BJ (cell line): ENCODE measurements at regions not wholly inside any gene's neighbourhood (a gene's known extent, or its start where the extent isn't known, plus 50 kb on each side); places are given as distances from the start of the nearest gene placed in this dataset.

Experiments
- CTCF ChIA-PET: fragments of 350-600 bp; formaldehyde crosslinking; extraction: SDS; loops from one replicate; lab custom pipeline; 2021; ENCODE audit warnings: antibody characterized with exemption, inconsistent platforms; lab: Yijun Ruan, JAX
- POLR2A ChIA-PET: fragments of 300-600 bp; sonication (Branson Sonifier 250); formaldehyde crosslinking; extraction: SDS; loops from one replicate; lab custom pipeline; 2021; ENCODE audit warnings: antibody characterized with exemption; lab: Charles Lee
- DNase-seq: peaks from one replicate; pipeline ENCODE4 v3.0.0-alpha.2; 2011; ENCODE audit warnings: low read depth
- H3K27me3 ChIP-seq: 2 replicates; pipeline ENCODE4 v1.6.0; 2011; ENCODE audit warnings: low read length; ENCODE audit not compliant: control insufficient read depth, insufficient read depth
- H3K36me3 ChIP-seq: 2 replicates; pipeline ENCODE4 v1.5.1; 2011; ENCODE audit warnings: low read length; ENCODE audit not compliant: control insufficient read depth, insufficient read depth
- H3K4me3 ChIP-seq: 2 replicates; pipeline ENCODE4 v1.5.1; 2011; ENCODE audit warnings: low read depth, mild to moderate bottlenecking, control low read depth, low read length
- CTCF ChIP-seq: IDR thresholded peaks from 2 replicates; pipeline ENCODE4 v1.5.1; 2011; ENCODE audit warnings: low read depth, mild to moderate bottlenecking, control low read depth, inconsistent platforms, low read length, moderate library complexity; ENCODE audit not compliant: insufficient read depth

GRCh38 chr13:34151885-34152284, 333.9 kb downstream of the RFC3 start:
- H3K36me3 ChIP-seq: no peaks in the 10 kb centered on the region
- POLR2A ChIA-PET: no interaction called here
- no peaks in the 10 kb centered on the region for H3K27me3 ChIP-seq
- CTCF ChIA-PET: interaction anchor here (0.7 kb wide), 1 partner anchor 17 kb away, joined by 3 read pairs; no protein-coding TSS in a partner anchor
- TF ChIP-seq CTCF: no peak
- H3K4me3 ChIP-seq: no peak overlapping the region
- DNase-seq: no peak

GRCh38 chr13:34152409-34152808, 334.5 kb downstream of the RFC3 start:
- no peak for TF ChIP-seq CTCF
- Histone ChIP-seq H3K36me3 (no peaks in the 10 kb centered on the region), H3K27me3 (no peaks in the 10 kb centered on the region), H3K4me3 (no peak overlapping the region)
- ChIA-PET POLR2A (no interaction called here), CTCF (interaction anchor here (0.7 kb wide), 1 partner anchor 17 kb away, joined by 3 read pairs; no protein-coding TSS in a partner anchor)
- DNase-seq: no peak

- TF ChIP-seq CTCF: no peak
- CTCF ChIA-PET: no interaction called here
- DNase-seq: no peak
- Histone ChIP-seq H3K36me3 (no peaks in the 10 kb centered on the region), H3K4me3 (no peak overlapping the region), H3K27me3 (no peaks in the 10 kb centered on the region)
- POLR2A ChIA-PET: no interaction called here
Observed at GRCh38 chr13:34152996-34153395, 335.0 kb downstream of the RFC3 start.

- Histone ChIP-seq H3K27me3 (no peaks in the 10 kb centered on the region), H3K4me3 (no peak overlapping the region), H3K36me3 (no peaks in the 10 kb centered on the region)
- no peak for TF ChIP-seq CTCF
- ChIA-PET CTCF (no interaction called here), POLR2A (no interaction called here)
- no peak for DNase-seq
Observed at GRCh38 chr13:34153428-34154180, 335.7 kb downstream of the RFC3 start.

GRCh38 chr13:34155931-34156607, 338.1 kb downstream of the RFC3 start:
- no peak overlapping the region for H3K4me3 ChIP-seq
- DNase-seq: peak; percentile 51
- no peaks in the 10 kb centered on the region for H3K27me3 ChIP-seq
- ChIA-PET CTCF (no interaction called here), POLR2A (interaction anchor here (0.6 kb wide), 1 partner anchor 33 kb away, joined by 3 read pairs; no protein-coding TSS in a partner anchor)
- no peak for TF ChIP-seq CTCF
- H3K36me3 ChIP-seq: no peaks in the 10 kb centered on the region
